T-helper 2 cell treated with Interferon-gamma antibody and Interleukin-4, amounts not matched to agents 5 μg/mL and 100 μg/mL, for 36 hours (primary cell): ENCODE measurements at regions not wholly inside any gene's neighbourhood (a gene's known extent, or its start where the extent isn't known, plus 50 kb on each side); places are given as distances from the start of the nearest gene placed in this dataset.
A peak's percentile ranks its signal among the peaks of the same experiment; 100 is the strongest.

Experiments
- DNase-seq: peaks from one replicate; pipeline ENCODE4 v3.0.0; 2021; ENCODE audit warnings: low spot score
- H3K27ac Mint-ChIP-seq: one replicate; pipeline ENCODE4 v1.8.0; 2021; ENCODE audit warnings: mild to moderate bottlenecking, mixed read lengths
- H3K27me3 Mint-ChIP-seq: one replicate; pipeline ENCODE4 v1.8.0; 2021; ENCODE audit warnings: low read depth, mixed read lengths
- H3K36me3 Mint-ChIP-seq: one replicate; pipeline ENCODE4 v1.8.0; 2021; ENCODE audit warnings: low read depth, mixed read lengths
- H3K4me1 Mint-ChIP-seq: one replicate; pipeline ENCODE4 v1.8.0; 2021; ENCODE audit warnings: low read depth, mixed read lengths
- H3K4me3 Mint-ChIP-seq: one replicate; pipeline ENCODE4 v1.8.0; 2022; ENCODE audit warnings: mild to moderate bottlenecking, moderate library complexity, mixed read lengths
- H3K9me3 Mint-ChIP-seq: one replicate; pipeline ENCODE4 v1.8.0; 2021; ENCODE audit warnings: mixed read lengths

DNA sequence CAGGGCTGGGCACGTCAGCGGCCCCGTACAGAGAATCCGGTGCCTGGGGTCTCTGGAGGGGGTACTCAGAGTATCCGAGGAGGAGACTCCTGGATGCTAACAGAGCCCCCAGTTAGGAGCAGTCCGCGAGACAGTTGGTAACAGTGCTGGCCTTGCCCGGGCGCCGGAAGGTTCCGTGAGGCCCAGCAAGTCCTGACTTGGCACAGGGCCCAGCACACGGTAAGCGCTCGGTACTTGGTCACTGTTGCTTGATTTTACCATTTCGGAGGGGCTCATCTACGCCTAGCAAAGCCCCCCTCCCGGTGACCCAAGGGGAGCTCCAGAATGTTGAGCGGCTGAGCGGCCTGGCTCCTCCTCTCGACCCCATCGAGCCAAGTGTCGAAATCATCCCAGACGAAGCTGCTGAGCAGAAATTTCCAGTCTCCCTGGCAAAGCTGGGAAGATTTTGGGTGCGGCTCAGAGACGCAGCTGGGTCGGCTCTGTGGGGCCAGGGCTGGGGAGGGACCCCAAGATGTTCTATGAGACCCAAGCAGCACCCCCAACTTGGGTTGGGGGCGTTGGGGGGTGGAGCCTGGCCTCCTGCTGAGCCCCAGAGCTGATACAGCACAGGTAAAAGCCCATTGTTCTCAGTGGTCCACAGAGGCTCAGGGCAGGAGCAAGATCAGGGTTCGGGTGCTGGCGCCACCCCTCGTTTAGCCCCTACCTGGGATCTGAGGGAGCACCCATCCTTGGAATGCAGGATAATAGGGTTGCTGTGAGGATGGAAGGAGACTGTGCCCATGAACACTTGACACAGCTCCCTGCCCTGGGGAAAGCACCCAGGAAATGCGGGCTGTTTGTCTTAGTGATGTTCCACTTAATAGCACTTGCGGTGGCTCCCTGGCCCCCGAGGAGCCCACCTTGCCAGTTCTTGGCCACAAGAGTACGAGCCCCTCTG is 137.2 kb downstream of the C9orf50 start:
- no peak for DNase-seq
- Mint-ChIP-seq H3K36me3 (no peaks in the 10 kb centered on the region), H3K4me3 (peak overlapping the region; percentile 56), H3K27me3 (peaks cover 11% of the 10 kb centered on the region), H3K4me1 (peaks cover 20% of the 10 kb centered on the region), H3K9me3 (no peaks in the 10 kb centered on the region), H3K27ac (no peak overlapping the region)

DNA sequence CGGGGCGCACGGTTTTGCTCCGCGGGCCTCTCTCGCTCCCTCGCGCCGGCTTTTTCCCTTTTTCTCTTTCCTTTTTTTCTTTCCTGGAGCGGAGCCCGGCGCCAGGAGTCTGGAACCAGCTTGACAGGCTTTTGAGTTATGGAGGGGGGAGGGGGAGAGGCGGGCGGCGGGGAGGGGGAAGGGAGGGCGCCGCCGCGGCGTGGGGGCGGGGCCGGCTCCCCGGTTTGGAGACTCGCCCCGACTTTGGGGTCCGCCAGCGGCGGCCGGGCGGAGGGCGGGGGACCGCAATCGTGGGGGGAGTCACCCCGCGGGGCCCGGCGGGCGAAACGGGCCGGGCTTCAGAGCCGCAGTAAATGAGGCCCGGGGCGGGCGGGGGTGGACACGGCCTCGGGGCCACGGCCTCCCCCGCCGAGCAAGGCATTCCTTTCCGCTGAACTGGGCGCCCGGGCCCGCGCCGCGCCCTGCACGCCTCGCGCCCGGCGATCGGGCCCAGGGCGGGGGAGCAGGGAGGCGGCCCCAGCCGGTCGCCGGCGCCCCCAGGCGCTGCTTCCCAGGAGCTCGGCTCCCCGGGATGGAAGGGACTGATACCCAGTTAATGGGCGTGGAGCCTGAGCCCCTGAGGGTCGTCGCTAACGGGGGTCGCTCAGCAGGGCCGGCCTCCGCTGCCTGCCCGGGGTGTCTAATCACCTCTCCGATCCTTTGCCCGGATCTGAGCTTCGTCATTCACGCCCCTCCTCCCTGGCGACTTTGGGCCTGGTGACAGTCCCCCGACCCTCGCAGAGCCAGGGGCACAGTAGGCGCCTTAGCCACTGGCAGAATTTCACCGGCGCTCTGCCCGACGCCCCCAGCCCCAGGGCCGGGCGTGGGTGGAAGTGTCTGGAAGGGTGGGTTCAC is 138.1 kb downstream of the C9orf50 start:
- Mint-ChIP-seq H3K4me3 (peak overlapping the region; percentile 56), H3K9me3 (no peaks in the 10 kb centered on the region), H3K27ac (no peak overlapping the region), H3K27me3 (peaks cover 15% of the 10 kb centered on the region), H3K4me1 (peaks cover 16% of the 10 kb centered on the region), H3K36me3 (no peaks in the 10 kb centered on the region)
- peak; percentile 34 for DNase-seq

DNA sequence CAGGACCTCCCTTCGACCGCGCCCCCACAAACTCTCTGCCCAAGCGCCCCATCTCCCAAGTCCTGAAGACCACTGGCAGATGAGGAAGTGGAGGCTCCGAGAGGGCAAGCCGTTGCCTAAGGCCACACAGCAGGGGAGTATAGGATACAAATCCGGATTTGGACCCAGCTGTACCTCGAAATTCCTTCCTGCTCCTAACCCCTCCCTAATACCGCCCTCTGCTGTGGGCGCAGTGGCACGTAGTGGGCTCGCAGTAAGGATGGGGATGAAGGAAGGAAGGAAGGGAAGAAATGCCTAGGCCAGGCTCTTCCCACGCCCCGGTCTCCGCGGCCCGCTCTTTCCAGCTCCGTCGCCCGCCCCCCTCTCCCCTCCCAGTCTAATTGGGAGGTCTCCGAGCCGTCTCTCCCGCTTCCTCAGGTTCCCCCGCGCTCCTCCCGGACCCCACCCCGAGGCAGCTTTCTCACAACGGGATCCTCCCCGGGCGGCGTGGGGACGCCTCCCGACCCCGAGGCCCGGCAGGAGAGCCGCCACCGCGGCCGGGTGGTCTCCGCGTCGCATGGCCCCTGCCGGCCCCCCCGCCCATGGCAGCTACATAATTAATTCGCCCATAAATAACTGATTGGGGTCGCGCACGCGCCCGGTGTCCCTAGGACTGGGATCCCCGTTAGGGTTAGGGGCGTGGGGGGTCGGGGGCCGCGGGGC is 138.9 kb downstream of the C9orf50 start:
- H3K4me1 Mint-ChIP-seq, result peaks cover 12% of the 10 kb centered on the region
- H3K27me3 Mint-ChIP-seq, result peaks cover 15% of the 10 kb centered on the region
- H3K4me3 Mint-ChIP-seq, result peak overlapping the region; percentile 36
- no peaks in the 10 kb centered on the region for H3K9me3 Mint-ChIP-seq
- no peaks in the 10 kb centered on the region for H3K36me3 Mint-ChIP-seq
- no peak overlapping the region for H3K27ac Mint-ChIP-seq
- DNase-seq, result no peak

DNA sequence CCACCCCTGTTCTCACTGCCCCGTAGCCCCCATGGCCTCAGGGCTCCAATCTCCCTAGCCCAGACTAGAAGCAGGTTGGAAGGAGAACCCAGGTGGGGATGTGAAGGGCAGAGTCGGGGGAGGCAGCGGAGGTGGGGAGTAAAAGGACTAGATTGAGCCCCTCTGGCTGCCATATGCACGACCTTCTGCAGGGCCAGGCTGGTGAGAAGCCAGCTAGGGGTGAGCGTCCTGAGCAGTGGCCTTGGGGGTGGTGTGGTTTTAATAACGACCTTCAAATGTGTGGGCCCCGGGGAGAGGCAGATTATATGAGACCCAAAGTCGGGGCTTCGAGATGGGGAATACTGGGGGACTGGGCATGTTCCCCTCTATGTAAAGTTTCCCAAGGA is 139.5 kb downstream of the C9orf50 start:
- DNase-seq, result no peak
- Mint-ChIP-seq H3K27me3 (peaks cover 15% of the 10 kb centered on the region), H3K9me3 (no peaks in the 10 kb centered on the region), H3K27ac (no peak overlapping the region), H3K4me3 (peak overlapping the region; percentile 36), H3K36me3 (no peaks in the 10 kb centered on the region), H3K4me1 (peaks cover 9% of the 10 kb centered on the region)

DNA sequence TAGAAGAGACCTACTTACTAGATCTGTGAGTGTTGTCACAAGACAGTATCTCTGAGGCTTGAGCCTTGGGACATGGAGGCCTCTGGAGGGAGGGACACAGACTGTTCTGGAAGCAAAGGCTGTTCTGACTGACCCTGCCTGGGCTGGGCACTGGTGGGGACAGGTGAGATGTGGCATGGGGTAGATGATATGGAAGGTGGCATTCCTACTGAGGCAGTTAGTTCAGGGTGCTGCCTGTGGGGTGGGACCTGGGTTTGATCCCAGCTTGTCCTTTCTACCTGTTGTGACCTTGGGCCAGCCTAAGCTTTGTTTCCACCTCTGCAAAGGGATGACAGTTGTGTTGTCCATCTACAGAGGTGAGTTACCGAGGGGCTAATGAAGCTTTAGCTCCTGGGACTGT is 140.2 kb downstream of the C9orf50 start:
- no peak for DNase-seq
- Mint-ChIP-seq H3K9me3 (no peaks in the 10 kb centered on the region), H3K4me3 (no peak overlapping the region), H3K4me1 (peaks cover 8% of the 10 kb centered on the region), H3K36me3 (no peaks in the 10 kb centered on the region), H3K27me3 (peaks cover 15% of the 10 kb centered on the region), H3K27ac (no peak overlapping the region)

DNA sequence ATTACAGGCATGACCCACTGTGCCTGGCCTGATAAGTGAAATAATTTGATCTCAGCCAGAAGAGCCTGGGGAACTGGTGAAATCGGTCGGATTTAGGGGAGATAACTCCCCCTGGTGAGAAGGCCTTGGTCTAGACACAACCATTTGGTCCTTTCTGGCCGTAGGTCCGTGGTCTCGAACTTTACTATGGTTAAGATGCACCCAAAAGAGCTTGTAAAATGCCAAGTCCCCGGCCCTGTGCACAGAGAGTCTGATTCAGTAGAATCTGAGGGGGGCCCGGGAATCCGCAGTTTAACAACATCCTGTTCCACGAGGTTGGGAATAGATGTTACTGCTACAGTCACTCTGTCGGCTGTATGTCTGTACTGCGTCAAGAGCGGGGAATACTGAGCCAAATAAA is 140.7 kb downstream of the C9orf50 start:
- peaks cover 15% of the 10 kb centered on the region for H3K27me3 Mint-ChIP-seq
- H3K4me3 Mint-ChIP-seq, result no peak overlapping the region
- H3K9me3 Mint-ChIP-seq, result no peaks in the 10 kb centered on the region
- H3K27ac Mint-ChIP-seq, result no peak overlapping the region
- H3K36me3 Mint-ChIP-seq, result no peaks in the 10 kb centered on the region
- DNase-seq, result no peak
- H3K4me1 Mint-ChIP-seq, result peaks cover 6% of the 10 kb centered on the region

DNA sequence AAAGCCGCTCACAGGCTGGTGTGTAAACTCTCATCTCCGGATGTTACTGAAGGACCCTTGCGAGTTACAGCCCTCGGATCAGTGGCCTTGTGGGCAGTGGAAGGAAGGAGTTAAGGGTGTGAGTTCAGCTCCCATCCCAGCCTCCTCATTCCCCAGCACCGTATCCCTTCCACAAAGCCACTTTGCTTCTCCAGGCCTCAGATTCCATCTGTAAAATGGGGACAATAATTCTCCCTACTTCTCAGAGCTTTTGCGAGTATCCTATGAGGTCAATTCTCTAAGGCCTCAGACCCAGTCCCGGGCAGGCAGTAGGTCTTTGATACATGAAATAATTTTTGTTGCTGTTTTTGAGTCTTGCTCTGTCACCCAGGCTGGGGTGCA is 141.3 kb downstream of the C9orf50 start:
- no peaks in the 10 kb centered on the region for H3K9me3 Mint-ChIP-seq
- peaks cover 15% of the 10 kb centered on the region for H3K27me3 Mint-ChIP-seq
- no peak overlapping the region for H3K4me3 Mint-ChIP-seq
- no peak for DNase-seq
- H3K4me1 Mint-ChIP-seq, result peaks cover 6% of the 10 kb centered on the region
- H3K27ac Mint-ChIP-seq, result no peak overlapping the region
- no peaks in the 10 kb centered on the region for H3K36me3 Mint-ChIP-seq

DNA sequence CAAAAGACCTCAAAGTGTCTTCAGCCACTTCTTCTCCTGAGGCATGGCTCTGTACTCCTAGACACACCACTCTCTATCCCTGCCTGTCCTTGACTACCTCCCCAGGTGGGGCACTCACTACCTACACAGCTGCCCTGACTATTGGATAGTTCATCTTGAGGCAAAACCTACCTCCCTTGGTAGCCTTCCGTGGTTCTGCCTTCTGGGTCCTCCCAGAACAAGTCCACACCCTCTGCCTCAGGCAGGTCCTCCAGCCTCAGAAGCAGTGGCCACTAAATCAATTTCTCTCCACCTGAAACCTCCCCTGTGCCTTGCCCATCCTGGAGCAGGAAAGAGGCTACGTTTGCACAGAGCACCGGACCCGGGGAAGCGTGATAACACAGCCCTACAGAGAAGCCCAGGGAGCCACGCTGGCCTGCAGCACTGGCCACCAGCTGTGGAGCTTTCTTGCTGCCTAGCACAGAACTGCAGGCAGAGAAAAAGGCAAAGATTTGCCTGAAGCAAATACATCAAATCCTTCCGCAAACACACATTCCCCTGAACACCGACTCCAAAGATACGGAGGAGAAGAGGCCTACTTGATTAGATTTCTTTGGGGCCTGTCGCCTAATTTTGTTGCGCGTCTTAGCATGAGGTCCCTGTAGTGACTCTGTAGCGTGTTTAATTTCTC is 141.8 kb downstream of the C9orf50 start:
- Mint-ChIP-seq H3K27me3 (peaks cover 15% of the 10 kb centered on the region), H3K27ac (no peak overlapping the region), H3K4me3 (no peak overlapping the region), H3K36me3 (no peaks in the 10 kb centered on the region), H3K9me3 (no peaks in the 10 kb centered on the region), H3K4me1 (peaks cover 2% of the 10 kb centered on the region)
- no peak for DNase-seq

DNA sequence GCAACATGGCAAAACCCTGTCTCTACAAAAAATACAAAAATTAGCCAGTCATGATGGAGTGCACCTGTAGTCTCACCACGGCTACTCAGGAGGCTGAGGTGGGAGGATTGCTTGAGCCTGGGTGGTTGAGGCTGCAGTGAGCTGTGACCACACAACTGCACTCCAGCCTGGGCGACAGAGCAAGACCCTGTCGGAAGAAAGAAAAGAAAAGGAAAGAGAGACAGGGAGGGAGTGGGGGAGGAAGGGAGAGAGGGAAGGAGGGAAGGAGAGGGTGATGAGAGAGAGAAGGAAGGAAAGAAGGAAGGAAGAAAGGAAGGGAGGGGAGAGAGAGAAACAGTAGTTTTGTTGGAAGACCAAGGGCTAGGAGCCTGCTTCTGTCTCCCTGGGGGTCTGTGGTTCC is 142.4 kb downstream of the C9orf50 start:
- DNase-seq, result no peak
- Mint-ChIP-seq H3K4me1 (no peaks in the 10 kb centered on the region), H3K36me3 (no peaks in the 10 kb centered on the region), H3K27me3 (peaks cover 15% of the 10 kb centered on the region), H3K4me3 (no peak overlapping the region), H3K9me3 (no peaks in the 10 kb centered on the region), H3K27ac (no peak overlapping the region)

DNA sequence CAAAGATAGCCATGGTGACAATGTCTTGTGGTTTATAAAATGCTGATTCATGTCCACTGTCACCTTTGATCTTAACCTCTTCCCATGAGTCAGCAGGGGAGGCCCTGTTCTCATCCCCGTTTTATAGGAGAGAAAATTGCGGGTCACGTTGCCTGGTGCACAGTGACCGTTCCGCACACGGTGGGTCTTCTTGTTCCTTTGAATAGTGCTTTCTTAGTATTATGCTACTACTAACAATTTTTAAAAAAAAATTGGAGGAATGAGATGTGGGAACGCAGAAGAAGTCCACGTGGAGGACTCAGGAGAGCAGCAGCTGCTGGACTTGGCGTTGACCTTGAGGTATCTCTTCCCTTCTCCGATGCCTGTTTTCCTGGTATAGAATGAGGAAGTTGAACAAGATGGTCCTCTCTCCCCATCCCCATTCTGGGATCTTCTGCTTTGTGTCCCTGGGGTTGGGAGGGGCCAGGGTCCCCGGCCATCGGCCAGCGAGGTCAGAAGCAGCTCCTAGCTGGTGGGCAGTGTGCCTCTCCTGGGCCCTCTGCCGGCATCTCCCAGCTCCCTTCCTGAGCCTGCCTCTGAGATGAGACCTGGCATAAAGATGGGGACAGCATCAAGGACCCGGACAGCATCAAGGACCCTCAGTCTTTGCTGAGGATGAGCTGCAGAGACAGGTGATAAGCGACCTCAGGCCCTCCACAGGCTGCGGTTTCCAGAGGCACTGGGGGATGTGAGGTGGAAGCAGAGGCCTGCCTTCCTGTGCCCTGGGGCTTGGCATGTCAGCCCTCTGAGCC is 143.9 kb downstream of the C9orf50 start:
- Mint-ChIP-seq H3K27me3 (peaks cover 15% of the 10 kb centered on the region), H3K4me1 (no peaks in the 10 kb centered on the region), H3K36me3 (no peaks in the 10 kb centered on the region), H3K27ac (no peak overlapping the region), H3K9me3 (no peaks in the 10 kb centered on the region), H3K4me3 (no peak overlapping the region)
- no peak for DNase-seq

DNA sequence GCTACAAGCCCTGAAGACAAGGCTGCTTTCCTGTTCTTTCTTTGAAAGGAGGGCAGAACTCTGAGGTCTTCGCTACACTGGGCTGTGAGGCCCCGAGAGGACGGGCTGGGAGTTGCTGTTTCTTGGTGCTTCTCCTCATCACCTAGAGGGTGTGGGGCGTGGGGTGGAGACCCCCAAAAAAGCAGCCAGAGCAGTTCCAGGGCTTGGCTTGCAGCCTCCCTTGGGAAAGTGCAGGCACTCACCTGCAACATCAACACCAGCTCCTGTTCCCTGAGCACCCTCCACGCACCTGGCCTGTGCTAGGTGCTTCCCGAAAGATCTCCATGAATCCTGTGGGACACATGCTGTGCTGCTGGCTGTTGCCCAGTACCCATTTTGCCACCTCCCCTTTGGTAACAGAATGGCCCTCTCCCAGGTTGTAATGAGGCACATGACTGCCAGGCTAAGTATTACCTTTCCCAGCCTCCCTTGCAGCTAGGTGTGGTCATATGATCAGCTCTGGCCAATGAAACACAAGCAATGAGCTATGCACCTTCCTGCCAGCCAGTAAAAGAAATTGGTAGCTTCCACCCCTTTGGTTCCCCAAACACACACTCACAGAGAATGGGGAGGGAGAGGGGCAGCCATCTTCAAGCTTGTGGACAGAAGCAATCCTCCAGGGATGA is 146.0 kb downstream of the C9orf50 start:
- H3K27ac Mint-ChIP-seq, result no peak overlapping the region
- no peaks in the 10 kb centered on the region for H3K36me3 Mint-ChIP-seq
- no peak overlapping the region for H3K4me3 Mint-ChIP-seq
- H3K27me3 Mint-ChIP-seq, result peaks cover 13% of the 10 kb centered on the region
- no peaks in the 10 kb centered on the region for H3K9me3 Mint-ChIP-seq
- DNase-seq, result no peak
- H3K4me1 Mint-ChIP-seq, result peaks cover 2% of the 10 kb centered on the region

DNA sequence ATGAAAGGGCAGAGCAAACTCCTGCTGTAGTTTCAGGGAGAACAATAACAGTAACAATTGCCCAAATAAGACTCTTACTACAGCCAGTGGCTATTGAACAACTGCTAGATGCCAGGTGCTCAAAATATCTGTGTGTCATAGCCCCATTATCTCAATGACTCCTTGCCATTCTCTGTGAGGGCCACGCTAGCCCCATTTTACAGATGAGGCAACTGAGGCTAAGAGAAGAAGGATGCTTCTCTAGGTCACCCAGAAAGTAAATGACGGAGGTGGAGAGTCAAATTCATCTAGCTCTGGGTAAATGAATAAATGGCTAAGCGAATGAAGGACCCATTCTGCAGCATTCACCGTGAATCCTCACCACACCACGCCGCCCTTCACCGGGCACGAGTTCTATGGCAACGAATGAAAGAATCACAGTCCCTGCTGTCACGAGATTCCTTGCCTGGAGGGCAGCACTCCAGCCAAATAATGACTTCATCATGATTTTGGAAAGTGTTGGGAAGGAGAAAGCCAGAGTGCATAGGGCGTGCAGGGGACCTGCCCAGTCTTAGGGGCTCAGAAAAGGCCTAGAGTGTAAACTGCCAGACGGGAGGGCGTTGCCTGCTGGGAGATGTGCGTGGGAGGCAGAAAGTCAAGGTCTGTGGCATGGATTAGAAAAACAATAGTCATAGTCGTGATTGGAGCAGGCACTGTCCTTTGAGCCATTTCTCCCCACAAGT is 147.2 kb downstream of the C9orf50 start:
- no peak for DNase-seq
- Mint-ChIP-seq H3K27me3 (peaks cover 6% of the 10 kb centered on the region), H3K4me3 (no peak overlapping the region), H3K36me3 (no peaks in the 10 kb centered on the region), H3K27ac (no peak overlapping the region), H3K4me1 (peaks cover 2% of the 10 kb centered on the region), H3K9me3 (no peaks in the 10 kb centered on the region)
